ENCODE measurements at regions not wholly inside any gene's neighbourhood (a gene's known extent, or its start where the extent isn't known, plus 50 kb on each side); places are given as distances from the start of the nearest gene placed in this dataset.

DNA sequence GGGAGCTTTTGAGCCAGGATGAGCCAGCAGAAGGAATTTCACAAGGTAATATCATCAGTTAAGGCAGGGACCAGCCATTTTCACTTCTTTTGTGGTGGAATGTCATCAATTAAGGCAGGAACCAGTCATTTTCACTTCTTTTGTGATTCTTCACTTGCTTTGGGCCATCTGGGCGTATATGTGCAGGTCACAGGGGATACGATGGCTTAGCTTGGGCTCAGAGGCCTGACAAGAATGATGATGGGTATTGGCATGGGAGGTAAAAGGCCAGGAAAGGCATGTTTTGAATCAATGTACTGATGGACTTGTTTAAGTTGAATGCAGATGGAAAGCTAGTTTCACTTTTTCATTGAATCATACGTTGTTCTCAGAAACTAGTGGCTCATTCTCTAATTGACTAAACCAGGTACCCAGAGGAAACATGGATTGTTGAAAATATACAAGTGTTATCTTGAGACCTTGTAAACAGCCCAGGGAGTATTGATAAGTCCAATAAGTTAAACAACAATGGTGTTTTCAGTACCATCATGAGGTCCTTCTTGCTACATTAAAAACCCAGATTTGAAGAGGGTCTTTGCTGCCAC, 1672.5 kb upstream of the DDX18 start:
- Mint-ChIP-seq H3K9me3 (peaks cover 7% of the 10 kb centered on the region), H3K27ac (no peak overlapping the region), H3K27me3 (no peaks in the 10 kb centered on the region), H3K36me3 (ENCODE audit: low read depth) (no peaks in the 10 kb centered on the region), H3K4me1 (ENCODE audit: low read depth) (no peaks in the 10 kb centered on the region), H3K4me3 (no peak overlapping the region)
- intact Hi-C loops (cut with micrococcal nuclease) = no loop called here
- ATAC-seq (no peak), DNase-seq (no peak)
- CTCF ChIA-PET = no interaction called here
- POLR2A ChIA-PET = no interaction called here
- TF ChIP-seq, protein P1, sequence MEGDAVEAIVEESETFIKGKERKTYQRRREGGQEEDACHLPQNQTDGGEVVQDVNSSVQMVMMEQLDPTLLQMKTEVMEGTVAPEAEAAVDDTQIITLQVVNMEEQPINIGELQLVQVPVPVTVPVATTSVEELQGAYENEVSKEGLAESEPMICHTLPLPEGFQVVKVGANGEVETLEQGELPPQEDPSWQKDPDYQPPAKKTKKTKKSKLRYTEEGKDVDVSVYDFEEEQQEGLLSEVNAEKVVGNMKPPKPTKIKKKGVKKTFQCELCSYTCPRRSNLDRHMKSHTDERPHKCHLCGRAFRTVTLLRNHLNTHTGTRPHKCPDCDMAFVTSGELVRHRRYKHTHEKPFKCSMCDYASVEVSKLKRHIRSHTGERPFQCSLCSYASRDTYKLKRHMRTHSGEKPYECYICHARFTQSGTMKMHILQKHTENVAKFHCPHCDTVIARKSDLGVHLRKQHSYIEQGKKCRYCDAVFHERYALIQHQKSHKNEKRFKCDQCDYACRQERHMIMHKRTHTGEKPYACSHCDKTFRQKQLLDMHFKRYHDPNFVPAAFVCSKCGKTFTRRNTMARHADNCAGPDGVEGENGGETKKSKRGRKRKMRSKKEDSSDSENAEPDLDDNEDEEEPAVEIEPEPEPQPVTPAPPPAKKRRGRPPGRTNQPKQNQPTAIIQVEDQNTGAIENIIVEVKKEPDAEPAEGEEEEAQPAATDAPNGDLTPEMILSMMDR (IDR thresholded peaks at IDR 0.05) = no peak

DNA sequence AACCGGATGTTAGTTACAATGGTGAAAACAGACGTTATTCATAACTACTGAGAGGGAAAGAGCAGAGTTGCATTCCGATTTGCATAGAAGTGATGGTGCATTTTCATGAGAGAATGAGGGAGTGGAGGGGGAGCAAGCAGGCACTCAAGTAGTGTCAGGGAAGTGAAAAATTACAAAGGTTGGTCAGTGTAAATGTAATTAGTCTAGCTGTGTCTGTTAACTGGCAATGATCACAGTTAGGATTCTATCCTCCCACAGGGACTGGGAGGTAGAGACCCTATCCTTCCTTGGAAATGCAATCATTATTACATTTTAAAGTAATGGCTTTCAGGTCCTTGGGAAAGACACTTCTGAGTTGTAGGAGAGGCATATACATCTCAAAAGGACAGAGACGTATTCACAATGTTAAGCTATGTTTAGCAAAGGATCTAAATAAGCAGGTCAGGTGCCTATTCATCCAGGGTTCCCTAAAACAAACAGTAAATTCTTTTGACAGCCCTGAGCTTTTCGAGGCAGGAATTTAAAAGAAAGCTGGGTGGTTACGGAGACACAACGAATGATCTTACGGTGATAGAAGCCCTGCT, 1671.8 kb upstream of the DDX18 start:
- H3K4me1 Mint-ChIP-seq (ENCODE audit: low read depth) = no peaks in the 10 kb centered on the region
- ChIA-PET POLR2A (interaction anchor here (0.6 kb wide), 1 partner anchor 685 kb away, joined by 3 read pairs; no protein-coding TSS in a partner anchor), CTCF (no interaction called here)
- intact Hi-C loops (cut with micrococcal nuclease) = no loop called here
- no peaks in the 10 kb centered on the region for H3K27me3 Mint-ChIP-seq
- peaks cover 7% of the 10 kb centered on the region for H3K9me3 Mint-ChIP-seq
- H3K27ac Mint-ChIP-seq = no peak overlapping the region
- ATAC-seq = no peak
- H3K36me3 Mint-ChIP-seq (ENCODE audit: low read depth) = no peaks in the 10 kb centered on the region
- no peak for DNase-seq
- no peak overlapping the region for H3K4me3 Mint-ChIP-seq
- TF ChIP-seq, protein P1 (IDR thresholded peaks at IDR 0.05) = no peak

DNA sequence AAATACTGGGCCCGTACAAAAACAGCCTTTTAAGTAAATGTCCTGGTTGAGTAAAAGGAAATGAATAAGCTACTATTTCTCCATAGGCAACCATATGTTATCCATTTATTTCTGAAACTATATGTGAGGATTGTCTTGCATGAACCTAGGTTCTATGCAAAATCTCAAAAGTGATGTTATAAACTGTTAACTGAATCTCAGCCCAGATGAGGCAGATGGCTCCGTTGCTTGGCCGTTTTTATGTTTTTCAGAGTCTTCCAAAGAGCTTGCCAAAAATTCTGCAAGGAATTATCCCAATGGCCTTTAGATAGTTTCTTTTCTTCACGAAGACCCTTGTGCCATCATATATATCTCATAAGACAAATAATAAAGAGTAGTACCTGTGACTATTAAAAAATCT, 1669.5 kb upstream of the DDX18 start:
- TF ChIP-seq, protein P1 (IDR thresholded peaks at IDR 0.05) = no peak
- no peak overlapping the region for H3K4me3 Mint-ChIP-seq
- no peak overlapping the region for H3K27ac Mint-ChIP-seq
- ChIA-PET POLR2A (no interaction called here), CTCF (no interaction called here)
- H3K4me1 Mint-ChIP-seq (ENCODE audit: low read depth) = no peaks in the 10 kb centered on the region
- intact Hi-C loops (cut with micrococcal nuclease) = no loop called here
- ATAC-seq = no peak
- H3K27me3 Mint-ChIP-seq = no peaks in the 10 kb centered on the region
- no peaks in the 10 kb centered on the region for H3K36me3 Mint-ChIP-seq (ENCODE audit: low read depth)
- no peak for DNase-seq
- peaks cover 9% of the 10 kb centered on the region for H3K9me3 Mint-ChIP-seq

DNA sequence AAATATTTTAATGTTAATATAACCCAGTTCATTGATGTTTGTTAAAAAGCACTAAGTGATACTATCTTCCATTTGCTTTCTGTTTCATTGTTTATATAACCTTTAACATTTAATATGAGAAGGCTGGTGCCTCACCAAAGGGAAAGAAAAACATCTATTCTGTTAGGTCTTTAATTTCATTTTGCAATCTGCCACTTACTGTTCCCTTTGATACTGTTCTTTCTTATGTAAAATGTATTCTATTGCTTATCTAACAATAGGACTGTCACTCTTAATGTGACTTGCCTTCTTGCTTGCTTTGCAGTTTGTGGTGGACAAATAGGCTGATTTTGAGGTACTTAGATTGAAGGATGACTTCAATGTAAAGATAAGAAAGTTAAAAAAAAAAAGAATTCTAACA, 1666.1 kb upstream of the DDX18 start:
- Mint-ChIP-seq H3K4me3 (no peak overlapping the region), H3K4me1 (ENCODE audit: low read depth) (no peaks in the 10 kb centered on the region), H3K27me3 (no peaks in the 10 kb centered on the region), H3K9me3 (peaks cover 12% of the 10 kb centered on the region), H3K36me3 (ENCODE audit: low read depth) (no peaks in the 10 kb centered on the region), H3K27ac (no peak overlapping the region)
- ATAC-seq (no peak), DNase-seq (no peak)
- ChIA-PET CTCF (no interaction called here), POLR2A (no interaction called here)
- TF ChIP-seq, protein P1 (IDR thresholded peaks at IDR 0.05) = no peak
- intact Hi-C loops (cut with micrococcal nuclease) = no loop called here

DNA sequence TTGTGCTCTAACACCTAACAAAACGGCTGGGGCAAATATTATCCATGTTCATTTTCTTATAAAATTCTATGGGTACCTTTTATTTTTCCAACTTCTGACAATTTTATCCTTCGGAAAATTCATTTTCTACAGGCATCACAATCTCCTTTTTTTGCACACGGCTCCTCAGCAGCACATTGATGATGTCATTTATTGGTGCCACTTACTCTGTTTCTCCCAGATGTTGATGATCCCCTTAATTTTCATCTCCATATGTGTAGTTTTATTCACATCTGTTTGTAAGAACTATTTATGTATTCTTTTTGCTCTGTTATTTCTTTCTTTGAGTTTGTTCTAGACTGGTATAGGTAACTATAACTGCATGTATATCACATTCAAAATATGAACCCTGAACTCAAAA, 1660.8 kb upstream of the DDX18 start:
- ChIA-PET CTCF (no interaction called here), POLR2A (no interaction called here)
- DNase-seq = no peak
- Mint-ChIP-seq H3K4me3 (no peak overlapping the region), H3K27me3 (no peaks in the 10 kb centered on the region), H3K9me3 (peaks cover 21% of the 10 kb centered on the region), H3K36me3 (ENCODE audit: low read depth) (no peaks in the 10 kb centered on the region), H3K27ac (no peak overlapping the region), H3K4me1 (ENCODE audit: low read depth) (no peaks in the 10 kb centered on the region)
- TF ChIP-seq, protein P1 (IDR thresholded peaks at IDR 0.05) = no peak
- no peak for ATAC-seq
- intact Hi-C loops (cut with micrococcal nuclease) = no loop called here
